ENCODE measurements at regions not wholly inside any gene's neighbourhood (a gene's known extent, or its start where the extent isn't known, plus 50 kb on each side); places are given as distances from the start of the nearest gene placed in this dataset.
"Not testable (repeated sequence)": the region's sequence is repeated elsewhere in the genome, so short reads cannot be mapped to it uniquely, and the experiment has no call there.

GRCh38 chr10:83518779-83519178 lies 620.5 kb upstream of the GHITM start:
- no peaks in the 10 kb centered on the region for H4K20me1 ChIP-seq (ENCODE audit: insufficient read depth)
- H2AFZ ChIP-seq (ENCODE audit: low read depth, low read length, poor library complexity, severe bottlenecking): no peak overlapping the region
- ChIA-PET POLR2A (no interaction called here), RAD21 (ENCODE audit: low non-redundant PET in 1 of 2, low total read pairs in 2 of 2, uncharacterized antibody in 2 of 2, unreplicated experiment in 2 of 2) (no interaction called here), CTCF (no interaction called here)
- no peak overlapping the region for H3K4me2 ChIP-seq (ENCODE audit: low read length)
- intact Hi-C loops (cut with micrococcal nuclease): no loop called here
- DNase-seq (ENCODE audit: low read depth, low spot score) (no peak), ATAC-seq (no peak)
- no peak overlapping the region for H3K9ac ChIP-seq (ENCODE audit: low read length)
- no peaks in the 10 kb centered on the region for H3K36me3 ChIP-seq (ENCODE audit: control insufficient read depth in 1 of 2, insufficient read depth in 2 of 2, low read length in 2 of 2)
- no peak for TF ChIP-seq YY1 (IDR thresholded peaks at IDR 0.05; ENCODE audit: extremely low read depth, insufficient replicate concordance, low read depth, low read length)
- TF ChIP-seq ATF3 (IDR thresholded peaks at IDR 0.05): no peak
- no peak for TF ChIP-seq REST (IDR thresholded peaks at IDR 0.05; ENCODE audit: low read depth)
- no peak for TF ChIP-seq JUND (IDR thresholded peaks at IDR 0.05)
- TF ChIP-seq SP1 (IDR thresholded peaks at IDR 0.05; ENCODE audit: low read depth): no peak
- TF ChIP-seq EZH2phosphoT487 (IDR thresholded peaks at IDR 0.05; ENCODE audit: borderline replicate concordance): no peak
- no peak for TF ChIP-seq CEBPB (IDR thresholded peaks at IDR 0.05; ENCODE audit: low read depth)
- TF ChIP-seq TCF7L2 (IDR thresholded peaks at IDR 0.05; ENCODE audit: borderline replicate concordance, extremely low read depth, insufficient read depth, insufficient read length): no peak
- no peak for TF ChIP-seq ZNF274 (IDR thresholded peaks at IDR 0.05; ENCODE audit: low read depth, low read length)
- no peaks in the 10 kb centered on the region for H3K4me1 ChIP-seq (ENCODE audit: control insufficient read depth in 1 of 2, insufficient read depth in 2 of 2, low read length in 2 of 2)
- H3K27me3 ChIP-seq (ENCODE audit: insufficient read depth, low read length): no peaks in the 10 kb centered on the region
- H3K27ac ChIP-seq (ENCODE audit: low read depth, low read length): no peak overlapping the region
- no peaks in the 10 kb centered on the region for H3K9me2 ChIP-seq (ENCODE audit: insufficient read depth)
- H3K4me3 ChIP-seq (replicated peaks in 1 of 2; ENCODE audit: low read depth in 1 of 2, low read length in 2 of 2): no peak overlapping the region
- peaks cover 0 to 10% of the 10 kb centered on the region in 2 experiments; a peak in 2 of 4 replicates for H3K9me3 ChIP-seq (ENCODE audit: control insufficient read depth in 1 of 2, insufficient read depth in 1 of 2, low read depth in 1 of 2, low read length in 2 of 2)
- no TSS peak for BruUV-seq (replicated peaks)
- H3K79me2 ChIP-seq (ENCODE audit: insufficient read depth, low read length): no peaks in the 10 kb centered on the region

GRCh38 chr10:83520386-83520785 lies 618.9 kb upstream of the GHITM start:
- H3K9me2 ChIP-seq (ENCODE audit: insufficient read depth); H3K27ac ChIP-seq (ENCODE audit: low read depth, low read length); H3K36me3 ChIP-seq (ENCODE audit: control insufficient read depth in 1 of 2, insufficient read depth in 2 of 2, low read length in 2 of 2); BruUV-seq (replicated peaks); H3K79me2 ChIP-seq (ENCODE audit: insufficient read depth, low read length); POLR2A ChIA-PET; H2AFZ ChIP-seq (ENCODE audit: low read depth, low read length, poor library complexity, severe bottlenecking); RAD21 ChIA-PET (ENCODE audit: low non-redundant PET in 1 of 2, low total read pairs in 2 of 2, uncharacterized antibody in 2 of 2, unreplicated experiment in 2 of 2); CTCF ChIA-PET; H3K4me1 ChIP-seq (ENCODE audit: control insufficient read depth in 1 of 2, insufficient read depth in 2 of 2, low read length in 2 of 2); ATAC-seq; H4K20me1 ChIP-seq (ENCODE audit: insufficient read depth); H3K4me2 ChIP-seq (ENCODE audit: low read length); H3K4me3 ChIP-seq (replicated peaks in 1 of 2; ENCODE audit: low read depth in 1 of 2, low read length in 2 of 2); H3K9ac ChIP-seq (ENCODE audit: low read length); intact Hi-C loops (cut with micrococcal nuclease); DNase-seq (ENCODE audit: low read depth, low spot score); H3K27me3 ChIP-seq (ENCODE audit: insufficient read depth, low read length): not testable (repeated sequence)
- peaks cover 0 to 13% of the 10 kb centered on the region in 2 experiments; a peak in 2 of 4 replicates for H3K9me3 ChIP-seq (ENCODE audit: control insufficient read depth in 1 of 2, insufficient read depth in 1 of 2, low read depth in 1 of 2, low read length in 2 of 2)

Measured in HCT116 (cell line).